Stomach (tissue), 8 donors: ENCODE measurements at regions not wholly inside any gene's neighbourhood (a gene's known extent, or its start where the extent isn't known, plus 50 kb on each side); places are given as distances from the start of the nearest gene placed in this dataset.

Experiments
- DNase-seq, 2 donors: peaks; one replicate each; pipeline versions ENCODE4 v3.0.0 to v3.0.0-alpha.2; 2013 to 2019
- H3K27ac ChIP-seq, 5 donors: fragments of 200-600 bp in 4 of 5; sonication (generic) in 4 of 5; one replicate each; pipeline ENCODE4 v1.5.1; 2013 to 2019; ENCODE audit warnings: mild to moderate bottlenecking in 1 of 5, moderate library complexity in 1 of 5
- H3K27me3 ChIP-seq, 3 donors: fragments of 200-600 bp; sonication (generic); one replicate each; pipeline ENCODE4 v1.5.1; 2017 to 2019; ENCODE audit warnings: mixed run types in 1 of 3
- H3K36me3 ChIP-seq, 4 donors: fragments of 200-600 bp; sonication (generic); 1 replicate in 3 of 4; 2 replicates in 1 of 4; pipeline ENCODE4 v1.5.1; 2016 to 2019
- H3K4me1 ChIP-seq, 4 donors: fragments of 200-600 bp; sonication (generic); one replicate each; pipeline ENCODE4 v1.5.1; 2016 to 2019
- H3K4me3 ChIP-seq, 4 donors: fragments of 200-600 bp; sonication (generic) in 3 of 4; one replicate each; pipeline ENCODE4 v1.5.1; 2016 to 2019; ENCODE audit warnings: mild to moderate bottlenecking in 1 of 4
- H3K9me3 ChIP-seq, 4 donors: fragments of 200-600 bp; sonication (generic); one replicate each; pipeline ENCODE4 v1.5.1; 2016 to 2019
- CTCF ChIP-seq, 7 experiments: fragments of 450-650 bp in 4 of 7; fragments of 200-600 bp in 3 of 7; sonication (generic) in 3 of 7; IDR thresholded peaks; one replicate each; pipeline ENCODE4 v1.5.1; 2016 to 2019; ENCODE audit warnings: antibody characterized with exemption in 7 of 7, control low read depth in 2 of 7, mild to moderate bottlenecking in 1 of 7
- EP300 ChIP-seq: sonication (generic); formaldehyde crosslinking; IDR thresholded peaks from one replicate; pipeline ENCODE4 v1.6.1; 2017; ENCODE audit warnings: antibody characterized with exemption
- POLR2A ChIP-seq, 4 donors: fragments of 450-650 bp; IDR thresholded peaks; one replicate each; pipeline ENCODE4 v1.6.1; 2016; ENCODE audit warnings: antibody characterized with exemption in 4 of 4, control low read depth in 2 of 4, mild to moderate bottlenecking in 1 of 4, moderate library complexity in 1 of 4
- POLR2AphosphoS5 ChIP-seq, 3 donors: sonication (generic); formaldehyde crosslinking; IDR thresholded peaks; one replicate each; pipeline ENCODE4 v1.6.1; 2016; ENCODE audit warnings: antibody characterized with exemption in 3 of 3
- WGBS, 5 donors: extraction: QIAGEN DNeasy Blood & Tissue Kit in 3 of 5; methylation state at CpG; one replicate each; pipeline versions ENCODE4 v1.1.5 to v1.1.7; 2013 to 2018; 5-methylcytosine and 5-hydroxymethylcytosine counted together
- intact Hi-C: fragments of 100-400 bp; cut with DNase I; formaldehyde crosslinking; loops from one replicate; pipeline ENCODE4 v1.15.1; 2023; ENCODE audit warnings: low total_unique reads
- donor health status: healthy with polysubstance abuse.
- donor health status: Bipolar disorder and iron deficiency.
- donor health status: healthy.

DNA sequence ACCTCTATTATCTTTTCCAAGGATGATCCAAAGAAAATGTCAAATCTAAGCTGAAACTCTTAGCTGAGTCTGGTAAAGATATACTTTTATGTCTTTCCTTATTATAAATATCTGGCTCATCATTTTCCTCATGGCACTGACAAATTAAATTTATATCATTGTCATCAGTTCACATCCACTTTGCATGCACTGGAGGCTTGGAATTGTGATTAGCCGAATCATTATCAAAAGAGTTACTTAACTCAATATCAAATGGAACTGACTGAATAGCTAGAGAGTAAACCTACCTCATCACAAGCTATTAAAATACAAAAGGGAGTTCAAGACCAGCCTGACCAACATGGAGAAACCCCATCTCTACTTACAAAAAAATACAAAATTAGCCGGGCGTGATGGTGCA, 713.9 kb upstream of the MARCKS start:
- intact Hi-C loops: no loop called here
- TF ChIP-seq POLR2AphosphoS5 (IDR thresholded peaks at IDR 0.05): no peak
- Histone ChIP-seq H3K27ac (no peak overlapping the region), H3K4me3 (no peak overlapping the region), H3K27me3 (no peaks in the 10 kb centered on the region), H3K36me3 (no peaks in the 10 kb centered on the region), H3K4me1 (no peaks in the 10 kb centered on the region), H3K9me3 (no peaks in the 10 kb centered on the region)
- DNase-seq: no peak
- 95 to 100% (median 97%) methylated on average over 3 of the region's 3 CpGs for WGBS, 5 donors

- no peak overlapping the region for H3K4me3 ChIP-seq
- no peaks in the 10 kb centered on the region for H3K27me3 ChIP-seq
- no peaks in the 10 kb centered on the region for H3K9me3 ChIP-seq
- intact Hi-C loops: no loop called here
- TF ChIP-seq POLR2A (IDR thresholded peaks at IDR 0.05): no peak
- no peak for TF ChIP-seq CTCF (IDR thresholded peaks at IDR 0.05)
- TF ChIP-seq EP300: no peak
- TF ChIP-seq POLR2AphosphoS5 (IDR thresholded peaks at IDR 0.05): no peak
- no peaks in the 10 kb centered on the region for H3K4me1 ChIP-seq
- H3K36me3 ChIP-seq: no peaks in the 10 kb centered on the region
- DNase-seq: no peak
- no peak overlapping the region for H3K27ac ChIP-seq
- 78 to 95% (median 87%) methylated on average over 3 of the region's 3 CpGs for WGBS, 5 donors
These were observed 713.0 kb upstream of the MARCKS start for GRCh38 chr6:113144117-113144516.

DNA sequence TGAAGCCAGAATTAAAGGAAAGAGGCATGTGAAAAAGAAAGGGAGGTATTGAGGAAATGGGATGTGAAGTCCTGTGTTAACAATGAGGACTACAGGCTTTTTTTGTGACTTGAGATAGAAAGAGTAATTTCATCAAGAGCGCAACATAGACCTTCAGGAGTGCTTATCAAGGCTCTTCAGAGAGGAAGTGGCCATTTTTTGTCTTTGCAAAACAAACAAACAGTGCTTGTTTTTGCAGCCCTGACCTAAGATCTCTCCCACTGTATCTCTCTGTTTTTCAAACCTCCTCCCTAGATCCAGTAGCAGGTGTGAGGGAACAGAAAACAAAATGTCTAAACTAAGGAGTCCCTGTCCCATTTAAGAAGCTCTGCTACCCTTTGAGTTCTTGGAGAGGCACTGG, 710.3 kb upstream of the MARCKS start:
- Histone ChIP-seq H3K4me1 (no peaks in the 10 kb centered on the region), H3K4me3 (no peak overlapping the region), H3K9me3 (peaks cover 0 to 3% (median 0%) of the 10 kb centered on the region in 4 donors), H3K27ac (no peak overlapping the region), H3K27me3 (no peaks in the 10 kb centered on the region), H3K36me3 (no peaks in the 10 kb centered on the region)
- DNase-seq: no peak
- no peak for TF ChIP-seq CTCF (IDR thresholded peaks at IDR 0.05)
- TF ChIP-seq POLR2AphosphoS5 (IDR thresholded peaks at IDR 0.05): no peak
- WGBS, 5 donors: 90 to 97% (median 91%) methylated on average over 1 of the region's 1 CpG
- intact Hi-C loops: no loop called here

DNA sequence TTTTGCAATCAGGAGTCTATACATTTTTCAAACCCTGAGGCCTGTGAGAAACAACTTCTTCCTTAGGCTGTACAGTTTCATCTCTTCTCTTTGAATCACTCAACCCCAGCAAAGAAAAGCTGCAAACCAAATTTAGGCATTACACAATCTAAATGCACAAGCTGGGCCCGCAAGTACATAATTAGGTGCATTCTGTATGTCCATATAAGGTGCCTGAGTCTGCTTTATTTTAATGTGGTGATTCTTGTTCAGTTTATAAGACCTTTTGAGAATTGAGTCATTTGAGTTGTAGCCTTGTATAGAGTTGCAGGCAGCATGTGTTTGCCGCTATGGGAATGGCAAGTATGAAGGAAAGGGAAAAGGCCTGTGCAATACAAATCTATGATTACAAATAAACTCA, 709.6 kb upstream of the MARCKS start:
- WGBS, 5 donors: 88 to 95% (median 94%) methylated on average over 2 of the region's 2 CpGs
- intact Hi-C loops: no loop called here
- TF ChIP-seq POLR2A (IDR thresholded peaks at IDR 0.05): no peak
- TF ChIP-seq EP300: no peak
- TF ChIP-seq POLR2AphosphoS5 (IDR thresholded peaks at IDR 0.05): no peak
- no peak for TF ChIP-seq CTCF (IDR thresholded peaks at IDR 0.05)

GRCh38 chr6:113148566-113148965, 708.6 kb upstream of the MARCKS start:
- DNase-seq: no peak
- H3K9me3 ChIP-seq: peaks cover 0 to 3% (median 0%) of the 10 kb centered on the region in 4 donors
- H3K36me3 ChIP-seq: no peaks in the 10 kb centered on the region
- no peaks in the 10 kb centered on the region for H3K27me3 ChIP-seq
- H3K4me3 ChIP-seq: no peak overlapping the region
- TF ChIP-seq POLR2A (IDR thresholded peaks at IDR 0.05): no peak
- no peak for TF ChIP-seq EP300
- no peak for TF ChIP-seq CTCF (IDR thresholded peaks at IDR 0.05)
- TF ChIP-seq POLR2AphosphoS5 (IDR thresholded peaks at IDR 0.05): no peak
- no peak overlapping the region for H3K27ac ChIP-seq
- no peaks in the 10 kb centered on the region for H3K4me1 ChIP-seq
- intact Hi-C loops: no loop called here

More for the DNA sequence above, 709.6 kb upstream of the MARCKS start:
- Histone ChIP-seq H3K9me3 (peaks cover 0 to 3% (median 0%) of the 10 kb centered on the region in 4 donors), H3K27me3 (no peaks in the 10 kb centered on the region), H3K4me3 (no peak overlapping the region), H3K27ac (no peak overlapping the region), H3K4me1 (no peaks in the 10 kb centered on the region), H3K36me3 (no peaks in the 10 kb centered on the region)
- DNase-seq: no peak
